GM12873 (cell line): ENCODE measurements at regions not wholly inside any gene's neighbourhood (a gene's known extent, or its start where the extent isn't known, plus 50 kb on each side); places are given as distances from the start of the nearest gene placed in this dataset.

Experiments
- TF ChIP-seq, protein P1 (sequence below): IDR thresholded peaks from 2 replicates; pipeline ENCODE4 v1.5.1; 2012; ENCODE audit warnings: low read depth, mild to moderate bottlenecking, moderate library complexity, low read length, control low read depth; ENCODE audit not compliant: insufficient read depth; ENCODE audit errors: missing control alignments

DNA sequence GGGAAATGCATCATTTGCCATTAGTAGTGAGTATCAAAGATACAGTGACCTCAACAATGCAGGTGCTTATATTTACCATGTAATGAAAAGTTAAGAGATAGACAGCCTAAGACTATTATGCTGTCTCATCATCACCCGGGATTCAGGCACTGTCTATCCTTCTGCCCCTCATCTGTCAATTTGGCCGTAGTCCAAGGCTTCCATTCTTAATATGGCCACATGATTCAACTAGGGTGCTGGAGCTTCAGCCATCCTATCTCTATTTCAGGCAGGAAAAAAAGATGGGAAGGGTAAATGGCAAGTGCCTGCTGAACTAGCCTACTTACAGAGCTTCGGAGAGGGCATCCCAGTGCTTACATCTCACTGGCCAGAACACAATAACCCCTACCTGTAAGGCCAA, 196.7 kb upstream of the LNX1 start:
- TF ChIP-seq, protein P1, sequence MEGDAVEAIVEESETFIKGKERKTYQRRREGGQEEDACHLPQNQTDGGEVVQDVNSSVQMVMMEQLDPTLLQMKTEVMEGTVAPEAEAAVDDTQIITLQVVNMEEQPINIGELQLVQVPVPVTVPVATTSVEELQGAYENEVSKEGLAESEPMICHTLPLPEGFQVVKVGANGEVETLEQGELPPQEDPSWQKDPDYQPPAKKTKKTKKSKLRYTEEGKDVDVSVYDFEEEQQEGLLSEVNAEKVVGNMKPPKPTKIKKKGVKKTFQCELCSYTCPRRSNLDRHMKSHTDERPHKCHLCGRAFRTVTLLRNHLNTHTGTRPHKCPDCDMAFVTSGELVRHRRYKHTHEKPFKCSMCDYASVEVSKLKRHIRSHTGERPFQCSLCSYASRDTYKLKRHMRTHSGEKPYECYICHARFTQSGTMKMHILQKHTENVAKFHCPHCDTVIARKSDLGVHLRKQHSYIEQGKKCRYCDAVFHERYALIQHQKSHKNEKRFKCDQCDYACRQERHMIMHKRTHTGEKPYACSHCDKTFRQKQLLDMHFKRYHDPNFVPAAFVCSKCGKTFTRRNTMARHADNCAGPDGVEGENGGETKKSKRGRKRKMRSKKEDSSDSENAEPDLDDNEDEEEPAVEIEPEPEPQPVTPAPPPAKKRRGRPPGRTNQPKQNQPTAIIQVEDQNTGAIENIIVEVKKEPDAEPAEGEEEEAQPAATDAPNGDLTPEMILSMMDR = no peak

- TF ChIP-seq, protein P1 = no peak
These were observed 195.3 kb upstream of the LNX1 start for GRCh38 chr4:53786632-53787031.

- TF ChIP-seq, protein P1 = no peak
These were observed 194.7 kb upstream of the LNX1 start for GRCh38 chr4:53785996-53786395.

- TF ChIP-seq, protein P1 = no peak
These were observed 192.8 kb upstream of the LNX1 start for GRCh38 chr4:53784112-53784511.

- TF ChIP-seq, protein P1 = no peak
These were observed 192.0 kb upstream of the LNX1 start for GRCh38 chr4:53783208-53783859.

DNA sequence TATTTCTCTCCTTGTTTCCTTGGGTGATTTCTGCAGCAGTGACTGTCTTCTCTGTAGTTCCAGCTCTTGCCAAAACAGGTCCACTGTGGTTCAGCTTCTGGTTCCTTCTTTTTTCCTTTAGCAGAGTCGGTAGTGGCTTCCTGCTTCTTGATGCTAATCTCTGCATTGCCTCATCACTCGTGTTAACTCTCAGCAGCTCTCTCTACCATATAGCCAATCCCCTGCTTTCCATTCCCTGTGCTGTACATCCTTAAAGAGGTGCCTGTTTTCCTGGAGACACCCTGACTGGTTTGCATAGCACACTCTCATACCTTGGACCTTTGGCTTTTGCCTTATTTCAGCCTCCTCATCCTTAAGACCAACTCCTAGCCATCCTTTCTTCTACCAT, 191.2 kb upstream of the LNX1 start:
- TF ChIP-seq, protein P1 = no peak

GRCh38 chr4:53781629-53782457, 190.6 kb upstream of the LNX1 start:
- TF ChIP-seq, protein P1 = no peak
